K562 (cell line): ENCODE measurements at regions not wholly inside any gene's neighbourhood (a gene's known extent, or its start where the extent isn't known, plus 50 kb on each side); places are given as distances from the start of the nearest gene placed in this dataset.

Experiments
- ATAC-seq: fragments of 200-7000 bp; cut with Tn5 transposase; 3 replicates; pipeline ENCODE4 v1.9.1; 2020; ENCODE audit warnings: moderate library complexity
- BruUV-seq: library from RNA; stranded (reverse); fragments of 400-500 nt; replicated peaks from 2 replicates; lab custom pipeline; 2021; lab: Mats Ljungman, UMichigan
- CTCF ChIA-PET: fragments of 300-600 bp; formaldehyde crosslinking; extraction: SDS; loops from one replicate; lab custom pipeline; 2021; ENCODE audit warnings: low intra/inter-chr PET ratio; lab: Yijun Ruan, JAX
- POLR2A ChIA-PET: fragments of 300-600, 350-650 bp; sonication (Branson Sonifier 250); formaldehyde crosslinking; extraction: SDS; loops from one replicate; lab custom pipeline; 2021; ENCODE audit warnings: antibody characterized with exemption, inconsistent platforms; lab: Yijun Ruan, JAX
- DNase-seq, 4 experiments: peaks; one replicate each; pipeline versions ENCODE4 v3.0.0 to v3.0.0-alpha.2; 2011 to 2018; ENCODE audit warnings: low spot score in 3 of 4, mixed read lengths in 3 of 4; ENCODE audit errors: extremely low read depth in 1 of 4
- FAIRE-seq: peaks from 2 replicates; lab custom pipeline; 2011; peaks lifted over from hg19 to GRCh38; lab: Jason Lieb, UNC
- H2AFZ ChIP-seq: 2 replicates; pipeline ENCODE4 v1.6.0; 2011; ENCODE audit warnings: low read depth, low read length, control low read depth, inconsistent platforms
- H3K27ac ChIP-seq: fragments of 200-600 bp; 3 replicates; pipeline ENCODE4 v1.8.0; 2011; ENCODE audit warnings: low read depth, mild to moderate bottlenecking, control low read depth, inconsistent platforms, low read length, moderate library complexity, mixed read lengths; ENCODE audit errors: extremely low read depth
- H3K27me3 ChIP-seq, 2 experiments: fragments of 300-600 bp in 1 of 2; 2 replicates in 1 of 2; 3 replicates in 1 of 2; pipeline versions ENCODE4 v1.6.0 to v1.8.0; 2011; ENCODE audit warnings: inconsistent platforms in 2 of 2, low read length in 2 of 2, mild to moderate bottlenecking in 1 of 2, mixed read lengths in 1 of 2, moderate library complexity in 1 of 2; ENCODE audit not compliant: control insufficient read depth in 2 of 2, insufficient read depth in 2 of 2
- H3K36me3 ChIP-seq: fragments of 300-600 bp; 3 replicates; pipeline ENCODE4 v1.8.0; 2011; ENCODE audit warnings: mild to moderate bottlenecking, low read length, inconsistent platforms; ENCODE audit not compliant: control insufficient read depth, insufficient read depth
- H3K4me1 ChIP-seq, 2 experiments: fragments of 200-600 bp in 1 of 2; replicated peaks in 1 of 2; 2 replicates in 1 of 2; 3 replicates in 1 of 2; pipeline versions ENCODE4 v1.5.1 to v1.8.0; 2011; ENCODE audit warnings: inconsistent platforms in 2 of 2, low read length in 2 of 2, mild to moderate bottlenecking in 1 of 2, mixed read lengths in 1 of 2, moderate library complexity in 1 of 2; ENCODE audit not compliant: control insufficient read depth in 2 of 2, insufficient read depth in 2 of 2
- H3K4me2 ChIP-seq: 2 replicates; pipeline ENCODE4 v1.6.1; 2011; ENCODE audit warnings: low read length, control low read depth, inconsistent platforms, mixed read lengths; ENCODE audit not compliant: insufficient read depth
- H3K4me3 ChIP-seq: fragments of 200-600 bp; sonication (generic), shearing (Covaris generic); 2 replicates; pipeline ENCODE4 v1.5.1; 2016; ENCODE audit warnings: control low read depth, inconsistent platforms
- H3K79me2 ChIP-seq: fragments of 200-600 bp; 3 replicates; pipeline ENCODE4 v1.8.0; 2011; ENCODE audit warnings: low read length, inconsistent platforms; ENCODE audit not compliant: control insufficient read depth, insufficient read depth
- H3K9ac ChIP-seq, 2 experiments: 2 replicates each; pipeline versions ENCODE4 v1.6.0 to v1.6.1; 2011; ENCODE audit warnings: low read depth in 2 of 2, low read length in 2 of 2, control low read depth in 1 of 2, inconsistent platforms in 1 of 2, mild to moderate bottlenecking in 1 of 2, mixed read lengths in 1 of 2; ENCODE audit not compliant: insufficient read depth in 1 of 2
- H3K9me1 ChIP-seq: one replicate; pipeline ENCODE4 v1.6.0; 2011; ENCODE audit warnings: inconsistent platforms, mild to moderate bottlenecking, low read length, moderate library complexity; ENCODE audit not compliant: control insufficient read depth, insufficient read depth
- H3K9me3 ChIP-seq: replicated peaks from 2 replicates; pipeline ENCODE4 v1.5.1; 2011; ENCODE audit warnings: low read depth, low read length, inconsistent platforms; ENCODE audit not compliant: control insufficient read depth, insufficient read depth
- H4K20me1 ChIP-seq: replicated peaks from 2 replicates; pipeline ENCODE4 v1.6.1; 2011; ENCODE audit warnings: low read length, inconsistent platforms, mixed read lengths; ENCODE audit not compliant: control insufficient read depth, insufficient read depth
- CHD1 ChIP-seq: fragments of 200-600 bp; sonication (generic); IDR thresholded peaks from one replicate; pipeline ENCODE4 v1.6.1; 2012; ENCODE audit warnings: mild to moderate bottlenecking, moderate library complexity, low read length, inconsistent platforms
- E2F4 ChIP-seq: sonication (generic); formaldehyde crosslinking; IDR thresholded peaks from 2 replicates; pipeline ENCODE4 v1.8.0; 2022; ENCODE audit warnings: mild to moderate bottlenecking, low read depth, missing genetic modification reagents
- E2F8 ChIP-seq: fragments of 450-650 bp; IDR thresholded peaks from 2 replicates; pipeline ENCODE4 v1.7.1; 2018; ENCODE audit warnings: mild to moderate bottlenecking, low read depth; ENCODE audit not compliant: partially characterized antibody
- NFATC3 ChIP-seq: fragments of 450-650 bp; IDR thresholded peaks from 2 replicates; pipeline ENCODE4 v1.6.1; 2017; ENCODE audit warnings: mild to moderate bottlenecking
- PTRF ChIP-seq: fragments of 450-650 bp; IDR thresholded peaks from 2 replicates; pipeline ENCODE4 v1.6.1; 2016; ENCODE audit warnings: mild to moderate bottlenecking, missing genetic modification characterization, missing compliant biosample characterization
- ZBTB43 ChIP-seq: sonication (generic); formaldehyde crosslinking; IDR thresholded peaks from 2 replicates; pipeline ENCODE4 v1.8.0; 2023; ENCODE audit warnings: mild to moderate bottlenecking, missing genetic modification reagents
- ZHX1 ChIP-seq: fragments of 150-350 bp; conservative IDR thresholded peaks from 2 replicates; pipeline ENCODE4 v1.6.1; 2014; ENCODE audit warnings: low read length
- ZNF24 ChIP-seq: fragments of 450-650 bp; IDR thresholded peaks from 2 replicates; pipeline ENCODE4 v1.6.1; 2016
- ZNF395 ChIP-seq: fragments of 200-800 bp; sonication (Bioruptor generic); IDR thresholded peaks from 2 replicates; pipeline ENCODE4 v1.6.1; 2017; ENCODE audit warnings: missing genetic modification characterization, missing compliant biosample characterization
- WGBS: fragments of 100-300 bp; shearing (Covaris generic); methylation state at CpG from one replicate; pipeline ENCODE4 v1.1.6; 2016; ENCODE audit warnings: low coverage, mixed read lengths; ENCODE audit not compliant: insufficient coverage; ENCODE audit errors: missing lambda C conversion rate; 5-methylcytosine and 5-hydroxymethylcytosine counted together
- in situ Hi-C: fragments of 300-500 bp; cut with MboI; formaldehyde crosslinking; loops from 4 replicates; pipeline ENCODE4 v1.15.0; 2018; ENCODE audit warnings: inconsistent platforms, mixed read lengths
- intact Hi-C: fragments of 100-400 bp; cut with micrococcal nuclease; formaldehyde crosslinking; loops from 2 replicates; pipeline ENCODE4 v1.14.2; 2022

- TF ChIP-seq ZNF395 (CRISPR knock-in tag): no peak
- TF ChIP-seq ZNF24: no peak
- no peak for TF ChIP-seq E2F4 (CRISPR knock-in tag)
- TF ChIP-seq ZBTB43 (CRISPR knock-in tag): no peak
- TF ChIP-seq NFATC3: no peak
Observed at GRCh38 chr5:40165106-40165788, 514.5 kb upstream of the PTGER4 start (continued).

GRCh38 chr5:40160435-40160834, 519.3 kb upstream of the PTGER4 start:
- no TSS peak for BruUV-seq
- in situ Hi-C loops: no loop called here
- no peak overlapping the region for H3K4me2 ChIP-seq
- no peak overlapping the region for H3K27ac ChIP-seq
- H3K9me1 ChIP-seq: no peaks in the 10 kb centered on the region
- intact Hi-C loops: no loop called here
- H3K9ac ChIP-seq: no peak overlapping the region
- H3K4me1 ChIP-seq: no peaks in the 10 kb centered on the region
- H3K36me3 ChIP-seq: no peaks in the 10 kb centered on the region
- CTCF ChIA-PET: no interaction called here
- POLR2A ChIA-PET: no interaction called here
- no peak for ATAC-seq
- no peak for FAIRE-seq
- no peaks in the 10 kb centered on the region for H3K79me2 ChIP-seq
- H3K27me3 ChIP-seq: no peaks in the 10 kb centered on the region
- no peaks in the 10 kb centered on the region for H4K20me1 ChIP-seq
- no peak for DNase-seq
- no peaks in the 10 kb centered on the region for H3K9me3 ChIP-seq
- H3K4me3 ChIP-seq: no peak overlapping the region
- H2AFZ ChIP-seq: no peak overlapping the region
- 0% methylated on average over 7 of the region's 7 CpGs for WGBS
- TF ChIP-seq CHD1 (no peak), E2F8 (no peak), ZHX1 (no peak), PTRF (no peak)
